Cardiac fibroblast (primary cell): ENCODE measurements at regions not wholly inside any gene's neighbourhood (a gene's known extent, or its start where the extent isn't known, plus 50 kb on each side); places are given as distances from the start of the nearest gene placed in this dataset.
"Not testable (repeated sequence)": the region's sequence is repeated elsewhere in the genome, so short reads cannot be mapped to it uniquely, and the experiment has no call there.

Source experiments
- DNase-seq, 2 donors: peaks; one replicate each; pipeline versions ENCODE4 v3.0.0 to v3.0.0-alpha.2; 2010; ENCODE audit warnings: low read depth in 2 of 2
- H3K4me3 ChIP-seq, 2 donors: replicated peaks in 1 of 2; 1 replicate in 1 of 2; 2 replicates in 1 of 2; pipeline ENCODE4 v1.5.1; 2011; ENCODE audit warnings: low read depth in 2 of 2, low read length in 2 of 2, mild to moderate bottlenecking in 2 of 2, moderate library complexity in 1 of 2
- CTCF ChIP-seq: IDR thresholded peaks from one replicate; pipeline ENCODE4 v1.5.1; 2011; ENCODE audit warnings: low read depth, mild to moderate bottlenecking, low read length, inconsistent platforms

- TF ChIP-seq CTCF, result no peak
- no peak overlapping the region for H3K4me3 ChIP-seq
- DNase-seq, result no peak
These were observed 707.0 kb upstream of the GOLIM4 start for GRCh38 chr3:168802766-168803165.

DNA sequence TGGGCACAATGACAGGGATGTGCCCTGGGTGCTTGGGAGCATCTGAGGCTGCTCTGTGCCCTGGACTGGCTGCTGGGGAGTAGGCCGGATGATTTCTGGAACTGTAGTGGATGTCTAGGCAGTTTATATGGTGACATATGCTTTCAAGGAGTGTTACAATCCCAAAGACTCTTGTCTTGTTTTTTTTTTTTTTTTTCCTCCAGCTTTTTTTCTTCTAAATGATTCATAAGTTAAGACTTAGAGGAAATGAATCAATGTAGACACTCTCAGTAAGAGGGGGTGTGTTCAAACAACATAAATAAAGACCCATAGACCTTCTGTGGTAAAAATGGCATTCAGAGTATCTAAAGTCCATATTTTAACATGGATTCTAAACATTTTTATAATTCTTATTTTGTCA lies 706.1 kb upstream of the GOLIM4 start:
- peak; percentile 43 to 85 for DNase-seq
- TF ChIP-seq CTCF, result no peak
- no peak overlapping the region for H3K4me3 ChIP-seq

DNA sequence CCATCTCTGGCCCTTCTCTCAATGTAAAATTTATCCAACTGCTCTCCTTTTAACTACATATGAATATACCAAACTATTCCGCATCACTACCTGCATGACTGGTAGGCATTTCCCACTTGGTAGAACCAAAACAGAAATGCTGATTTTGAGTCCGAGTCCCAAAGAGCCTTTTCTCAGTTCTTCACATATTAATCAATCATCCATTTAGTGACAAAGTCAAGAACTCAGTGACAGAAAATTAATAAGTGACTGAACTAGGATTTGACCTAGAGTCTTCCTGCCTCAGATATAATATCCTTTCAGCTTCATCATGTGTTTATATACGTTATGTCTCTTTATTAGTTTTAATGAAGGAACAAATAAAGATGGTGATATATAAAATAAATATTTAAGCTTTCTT lies 700.6 kb upstream of the GOLIM4 start:
- TF ChIP-seq CTCF, result no peak
- no peak overlapping the region for H3K4me3 ChIP-seq
- no peak for DNase-seq

GRCh38 chr3:168794427-168794826 lies 698.7 kb upstream of the GOLIM4 start:
- no peak overlapping the region for H3K4me3 ChIP-seq
- peak; percentile 5 to 35 for DNase-seq
- TF ChIP-seq CTCF, result no peak

DNA sequence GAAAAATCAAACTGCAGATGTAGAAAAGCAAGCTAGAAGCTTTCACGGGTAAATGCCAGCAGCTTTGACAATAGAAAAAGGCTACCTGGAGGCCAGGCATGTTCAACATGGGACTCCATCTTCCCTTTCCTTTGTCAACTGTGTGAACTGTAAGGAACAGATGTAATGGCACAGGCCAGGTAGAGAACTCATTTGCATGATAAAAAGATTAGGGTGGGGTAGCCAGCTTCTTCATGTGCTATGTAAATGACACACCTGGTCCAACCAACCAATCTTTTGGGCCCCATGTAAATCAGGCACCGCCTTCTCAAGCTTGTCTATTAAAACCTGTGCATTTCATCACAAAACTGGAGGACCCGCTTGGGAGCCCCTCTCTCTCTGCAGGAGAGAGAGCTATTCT lies 686.5 kb upstream of the GOLIM4 start:
- DNase-seq, result no peak
- TF ChIP-seq CTCF, result no peak
- H3K4me3 ChIP-seq, result no peak overlapping the region

- not testable (repeated sequence) for H3K4me3 ChIP-seq, DNase-seq
These were observed 684.4 kb upstream of the GOLIM4 start for GRCh38 chr3:168779970-168780645.

GRCh38 chr3:168753724-168754123 lies 658.0 kb upstream of the GOLIM4 start:
- no peak for TF ChIP-seq CTCF
- no peak overlapping the region for H3K4me3 ChIP-seq
- no peak for DNase-seq
